Esophagus mucosa (tissue), 1 donor: ENCODE measurements at regions not wholly inside any gene's neighbourhood (a gene's known extent, or its start where the extent isn't known, plus 50 kb on each side); places are given as distances from the start of the nearest gene placed in this dataset.

ENCODE experiments used
- ATAC-seq: fragments of 200-7000 bp; cut with Tn5 transposase; one replicate; pipeline ENCODE4 v1.9.1; 2020
- donor health status: DM: yes; HTN: yes; CAD: no.

GRCh38 chr10:47053081-47053798 is 142.0 kb downstream of the PTPN20 start:
- no peak for ATAC-seq

- ATAC-seq = no peak
These were observed 143.7 kb downstream of the PTPN20 start for GRCh38 chr10:47054974-47055373.

GRCh38 chr10:47055386-47056246 is 144.4 kb downstream of the PTPN20 start:
- no peak for ATAC-seq

GRCh38 chr10:47056247-47056510 is 145.0 kb downstream of the PTPN20 start:
- ATAC-seq = no peak

DNA sequence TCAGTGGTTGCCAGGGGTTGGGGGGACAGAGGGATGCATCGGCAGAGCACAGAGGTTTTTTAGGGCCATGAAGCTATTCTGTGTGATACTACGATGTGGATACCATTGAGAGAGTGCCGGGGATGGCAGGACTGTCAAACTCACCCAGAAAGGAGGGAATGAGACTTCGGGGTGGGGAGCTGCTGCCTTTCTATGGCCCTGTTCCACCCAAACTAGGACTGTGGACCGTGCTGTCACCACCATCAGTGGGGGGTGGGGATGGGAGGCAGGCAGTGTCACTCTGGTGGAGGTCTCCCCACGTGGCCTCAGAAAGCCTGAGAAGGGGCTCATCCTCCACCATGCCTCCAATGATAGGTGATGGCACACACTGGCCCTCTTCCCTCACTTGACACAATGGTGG is 146.2 kb downstream of the PTPN20 start:
- no peak for ATAC-seq

DNA sequence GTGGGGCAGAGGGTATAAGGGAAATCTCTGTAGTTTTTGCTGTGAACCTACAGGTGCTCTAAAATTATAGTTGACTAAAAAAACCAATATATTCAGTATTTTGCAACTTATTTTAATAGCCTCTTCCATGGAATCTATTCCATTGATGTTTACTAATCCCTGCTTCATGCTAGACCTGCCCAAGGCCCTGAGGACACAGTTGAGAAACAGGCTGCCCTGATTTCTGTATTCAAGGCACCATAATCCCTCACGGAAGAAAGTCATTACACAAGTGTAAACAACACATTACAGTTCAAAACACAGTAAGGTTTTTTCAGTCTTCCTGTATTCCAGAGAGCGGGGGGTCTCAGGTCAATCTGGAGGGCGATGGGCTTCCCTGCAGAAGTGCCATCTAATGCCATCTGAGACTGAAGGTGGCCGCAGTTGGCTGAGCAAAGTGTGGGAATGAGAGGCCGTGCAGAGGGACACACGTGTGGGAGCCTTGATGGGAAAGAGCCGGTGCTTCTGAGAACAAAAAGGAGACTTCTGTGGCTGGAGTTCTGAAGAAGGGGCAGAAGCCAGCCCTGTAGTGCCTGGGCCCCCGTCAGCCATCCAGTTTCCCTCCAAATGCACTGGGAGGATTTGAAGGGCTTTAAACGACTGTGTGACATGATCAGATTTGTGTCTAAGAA is 146.9 kb downstream of the PTPN20 start:
- no peak for ATAC-seq

GRCh38 chr10:47058961-47059391 is 147.7 kb downstream of the PTPN20 start:
- no peak for ATAC-seq

- no peak for ATAC-seq
These were observed 148.5 kb downstream of the PTPN20 start for GRCh38 chr10:47059606-47060311.

DNA sequence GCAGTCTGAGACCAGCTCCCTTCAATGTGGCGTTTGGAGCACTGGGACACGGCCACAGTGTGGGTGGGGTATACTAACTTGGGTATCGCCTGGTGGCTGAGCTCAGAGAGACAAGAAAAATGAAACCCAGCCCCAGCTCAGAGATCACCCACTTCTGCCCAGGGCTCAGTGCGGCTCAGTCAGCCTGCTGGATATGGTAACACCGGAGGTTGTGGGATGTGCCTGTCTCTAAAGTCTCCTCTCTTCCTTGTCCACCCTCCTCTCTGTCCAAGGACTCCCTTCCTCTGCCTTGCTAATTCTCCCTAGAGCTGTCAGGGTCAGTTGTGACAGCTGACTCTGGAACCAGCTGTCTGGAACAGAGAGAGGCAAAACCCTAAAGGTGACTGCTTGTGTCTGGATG is 149.1 kb downstream of the PTPN20 start:
- no peak for ATAC-seq

DNA sequence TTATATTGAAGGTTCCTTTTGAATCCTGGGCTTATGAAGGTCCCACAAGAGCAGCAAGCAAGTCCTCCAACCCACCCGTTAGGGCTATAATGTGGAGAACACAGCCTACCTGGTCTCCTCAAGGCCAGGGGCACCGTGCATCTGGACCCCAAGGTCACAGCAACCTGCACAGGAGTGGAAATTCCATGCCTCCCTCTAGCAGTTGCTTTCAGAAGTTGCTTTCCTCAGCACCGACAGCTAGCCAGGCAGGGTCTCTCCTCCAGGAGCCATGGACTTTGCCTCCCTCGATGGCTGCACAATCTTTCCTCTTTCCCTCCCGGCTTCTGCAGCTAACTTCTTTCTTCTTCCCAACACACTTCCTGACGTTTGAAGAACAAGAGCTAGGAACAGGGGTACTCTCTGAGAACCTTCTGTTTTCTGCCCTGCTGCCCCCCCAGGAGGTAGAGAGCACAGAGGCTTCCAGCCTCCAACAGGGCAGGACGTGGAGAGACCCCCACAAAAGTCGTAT is 149.8 kb downstream of the PTPN20 start:
- no peak for ATAC-seq

- no peak for ATAC-seq
These were observed 150.5 kb downstream of the PTPN20 start for GRCh38 chr10:47061776-47062175.

DNA sequence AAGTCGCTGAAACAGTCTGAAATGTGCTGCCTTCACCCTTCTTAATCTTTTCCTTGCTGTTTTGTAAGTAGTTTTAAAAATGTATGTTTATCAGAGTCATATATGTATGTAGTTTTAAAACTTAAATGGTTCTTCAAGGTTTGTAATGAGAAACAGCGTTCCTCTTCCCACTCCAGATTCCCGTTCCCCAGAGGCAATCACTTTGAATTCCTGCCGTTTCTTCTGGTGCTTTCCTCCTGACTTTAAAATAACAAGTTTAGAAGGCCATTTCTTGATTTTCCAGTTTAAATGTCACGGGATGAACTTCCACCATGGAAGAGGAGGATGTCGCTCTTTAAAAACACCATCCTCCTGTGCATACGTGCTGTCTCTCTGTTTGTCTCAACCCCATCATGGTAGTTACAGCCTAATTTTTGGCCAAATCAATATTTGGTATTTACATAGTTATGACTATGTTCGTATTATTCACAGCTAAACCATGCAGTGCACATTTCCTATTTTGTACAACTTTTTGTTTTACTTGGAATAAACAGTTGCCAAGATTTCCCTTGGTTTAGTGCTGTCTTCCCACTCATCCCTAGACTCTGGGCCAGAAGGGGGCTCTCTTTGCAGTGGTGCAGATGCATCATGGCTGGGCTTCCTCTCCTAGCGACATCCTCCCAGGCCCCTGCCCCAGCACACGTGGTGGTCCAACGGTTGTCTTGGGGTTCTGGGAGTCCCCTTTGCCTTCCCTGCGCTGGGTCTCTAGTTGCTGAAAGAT is 151.4 kb downstream of the PTPN20 start:
- no peak for ATAC-seq

GRCh38 chr10:47063858-47064257 is 152.6 kb downstream of the PTPN20 start:
- no peak for ATAC-seq

GRCh38 chr10:47065903-47066302 is 154.7 kb downstream of the PTPN20 start:
- no peak for ATAC-seq

GRCh38 chr10:47067949-47068940 is 157.0 kb downstream of the PTPN20 start:
- no peak for ATAC-seq

- no peak for ATAC-seq
These were observed 159.3 kb downstream of the PTPN20 start for GRCh38 chr10:47070541-47070940.

GRCh38 chr10:47071891-47072290 is 160.7 kb downstream of the PTPN20 start:
- ATAC-seq = no peak

GRCh38 chr10:47073967-47074366 is 162.7 kb downstream of the PTPN20 start:
- no peak for ATAC-seq

- no peak for ATAC-seq
These were observed 165.7 kb downstream of the PTPN20 start for GRCh38 chr10:47076949-47077361.

- no peak for ATAC-seq
These were observed 166.2 kb downstream of the PTPN20 start for GRCh38 chr10:47077386-47077785.

GRCh38 chr10:47077941-47078340 is 166.7 kb downstream of the PTPN20 start:
- ATAC-seq = no peak
